Hematopoietic multipotent progenitor cell treated with erythropoietin and hydrocortisone succinate and interleukin-3 and kit ligand, for 17 days (in vitro differentiated cells): ENCODE measurements at regions not wholly inside any gene's neighbourhood (a gene's known extent, or its start where the extent isn't known, plus 50 kb on each side); places are given as distances from the start of the nearest gene placed in this dataset.

ENCODE experiments used
- DNase-seq: peaks from one replicate; pipeline ENCODE4 v3.0.0-alpha.2; 2015; ENCODE audit warnings: low spot score

- no peak for DNase-seq
Observed at GRCh38 chr22:47776329-47776728, 1013.9 kb downstream of the TBC1D22A start.

- DNase-seq, result no peak
Observed at GRCh38 chr22:47775686-47776085, 1013.2 kb downstream of the TBC1D22A start.

GRCh38 chr22:47775191-47775590 lies 1012.7 kb downstream of the TBC1D22A start:
- DNase-seq, result no peak

- no peak for DNase-seq
Observed at GRCh38 chr22:47773635-47774034, 1011.2 kb downstream of the TBC1D22A start.

DNA sequence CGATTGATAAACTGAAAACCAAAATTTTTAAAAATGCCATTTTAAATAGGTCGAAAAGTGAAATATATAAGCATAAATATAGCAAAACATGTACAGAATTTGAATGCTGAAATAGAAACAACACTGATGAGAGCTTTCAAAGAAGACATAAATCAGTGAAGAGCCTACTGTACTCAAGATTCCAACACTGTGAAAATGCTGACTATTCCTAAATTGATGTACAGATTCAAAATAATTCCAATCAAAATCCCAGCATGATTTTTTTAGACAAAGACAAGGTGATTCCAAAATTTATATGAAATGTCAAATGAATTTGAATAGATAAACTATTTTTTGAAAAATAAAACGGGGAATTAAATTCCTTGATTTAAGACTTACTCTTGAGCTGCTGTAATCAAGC lies 1010.4 kb downstream of the TBC1D22A start:
- DNase-seq, result no peak

GRCh38 chr22:47769652-47770051 lies 1007.2 kb downstream of the TBC1D22A start:
- no peak for DNase-seq

GRCh38 chr22:47768027-47768426 lies 1005.6 kb downstream of the TBC1D22A start:
- DNase-seq, result no peak

- DNase-seq, result no peak
Observed at GRCh38 chr22:47767403-47767802, 1005.0 kb downstream of the TBC1D22A start.

GRCh38 chr22:47765757-47766156 lies 1003.3 kb downstream of the TBC1D22A start:
- DNase-seq, result no peak

- DNase-seq, result no peak
Observed at GRCh38 chr22:47762141-47762540, 999.7 kb downstream of the TBC1D22A start.

GRCh38 chr22:47759909-47760308 lies 997.5 kb downstream of the TBC1D22A start:
- DNase-seq, result no peak

DNA sequence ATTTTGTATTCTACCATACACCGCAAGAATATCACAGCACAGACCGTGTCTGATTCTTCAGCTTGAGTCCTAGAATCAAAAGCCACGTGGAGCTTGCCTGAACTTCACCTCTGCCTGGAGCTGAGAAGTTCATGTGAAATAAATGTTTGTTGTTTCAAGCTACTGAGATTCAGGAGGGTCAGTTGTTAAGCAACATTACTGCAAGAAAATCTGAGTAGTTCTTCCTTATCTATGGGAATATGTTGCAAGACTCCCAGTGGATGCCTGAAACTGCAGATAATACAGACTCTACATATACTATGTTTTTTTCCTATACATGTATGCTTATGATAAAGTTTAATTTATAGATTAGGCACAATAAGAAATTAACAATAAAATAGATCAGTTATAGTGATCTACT lies 995.3 kb downstream of the TBC1D22A start:
- no peak for DNase-seq

DNA sequence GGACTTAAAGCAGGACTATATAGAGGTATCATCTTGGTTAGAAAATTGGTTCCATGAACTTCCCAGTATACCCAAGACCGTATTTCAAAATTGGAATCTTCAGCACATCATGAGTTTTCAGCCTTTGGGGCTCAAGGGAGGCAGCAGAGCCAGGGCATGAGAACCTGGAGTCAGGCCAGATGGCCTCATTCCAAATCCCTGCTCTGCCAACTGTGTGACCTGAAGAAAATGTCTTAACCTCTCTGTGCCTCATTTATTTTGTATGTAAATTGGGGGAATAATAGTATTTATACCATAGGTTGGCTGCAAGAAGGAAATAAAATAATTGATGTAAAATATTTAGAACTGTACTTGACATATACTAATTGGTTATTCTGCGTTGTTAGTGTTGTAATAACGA lies 987.6 kb downstream of the TBC1D22A start:
- no peak for DNase-seq

- no peak for DNase-seq
Observed at GRCh38 chr22:47748957-47749356, 986.5 kb downstream of the TBC1D22A start.

GRCh38 chr22:47748271-47748670 lies 985.8 kb downstream of the TBC1D22A start:
- DNase-seq, result no peak

- DNase-seq, result no peak
Observed at GRCh38 chr22:47740109-47740805, 977.8 kb downstream of the TBC1D22A start.

DNA sequence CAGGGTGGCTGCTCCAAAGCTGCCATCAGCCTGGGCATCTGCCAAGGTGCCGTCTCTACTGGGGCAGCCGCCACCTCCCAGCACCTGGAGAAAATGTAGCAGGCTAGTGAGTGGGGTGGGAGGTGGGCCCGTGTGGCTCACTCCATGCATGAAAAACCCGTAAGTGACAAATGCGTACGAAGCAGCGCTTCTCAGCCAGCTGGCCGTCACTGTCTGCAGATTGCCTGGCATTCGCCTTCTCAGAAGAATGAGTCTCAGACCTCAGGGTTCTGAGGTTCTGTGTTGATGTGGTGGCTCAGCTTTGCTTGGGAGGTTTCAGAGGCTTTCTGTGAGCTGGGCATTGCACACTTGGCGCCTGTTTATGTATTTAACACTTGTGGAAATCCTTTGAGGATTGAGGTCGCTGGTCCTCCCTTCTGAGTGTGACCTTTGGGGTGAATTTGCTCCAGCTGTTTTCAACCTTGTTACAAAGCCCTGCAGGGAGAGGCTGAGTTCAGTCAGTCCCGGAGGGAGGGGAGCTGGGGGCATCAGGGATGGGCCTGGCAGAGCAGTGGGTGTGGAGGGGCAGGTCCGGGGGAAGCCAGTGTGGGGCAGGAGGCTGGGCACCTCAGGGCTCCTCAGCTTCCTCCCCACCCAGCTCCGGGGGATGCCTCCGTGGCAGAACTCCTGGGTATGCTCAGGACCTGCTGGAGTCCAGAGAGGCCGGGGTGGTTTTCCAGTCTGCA lies 977.0 kb downstream of the TBC1D22A start:
- no peak for DNase-seq

- no peak for DNase-seq
Observed at GRCh38 chr22:47738472-47739013, 976.1 kb downstream of the TBC1D22A start.

- DNase-seq, result no peak
Observed at GRCh38 chr22:47736186-47737034, 974.0 kb downstream of the TBC1D22A start.

DNA sequence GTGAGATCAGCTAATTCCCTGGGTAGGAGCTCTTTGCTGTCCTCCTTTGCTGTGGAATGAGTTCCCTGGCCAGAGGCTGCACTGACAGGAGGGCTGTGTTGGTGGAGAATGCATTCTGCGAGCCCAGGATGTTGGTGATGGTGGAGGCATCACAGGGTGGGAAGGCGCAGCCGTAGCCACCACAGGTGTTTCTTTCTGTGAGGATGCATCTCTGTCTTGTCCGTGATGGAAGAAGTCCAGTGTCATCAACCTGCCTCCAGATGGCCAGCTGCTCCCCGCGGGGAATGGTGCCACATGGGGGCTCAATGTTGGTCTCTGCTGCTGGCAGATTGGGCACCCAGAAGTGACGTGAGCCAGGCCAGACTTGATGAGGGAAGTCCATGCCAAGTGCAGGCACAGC lies 972.1 kb downstream of the TBC1D22A start:
- DNase-seq, result no peak

- DNase-seq, result no peak
Observed at GRCh38 chr22:47727641-47728040, 965.2 kb downstream of the TBC1D22A start.

DNA sequence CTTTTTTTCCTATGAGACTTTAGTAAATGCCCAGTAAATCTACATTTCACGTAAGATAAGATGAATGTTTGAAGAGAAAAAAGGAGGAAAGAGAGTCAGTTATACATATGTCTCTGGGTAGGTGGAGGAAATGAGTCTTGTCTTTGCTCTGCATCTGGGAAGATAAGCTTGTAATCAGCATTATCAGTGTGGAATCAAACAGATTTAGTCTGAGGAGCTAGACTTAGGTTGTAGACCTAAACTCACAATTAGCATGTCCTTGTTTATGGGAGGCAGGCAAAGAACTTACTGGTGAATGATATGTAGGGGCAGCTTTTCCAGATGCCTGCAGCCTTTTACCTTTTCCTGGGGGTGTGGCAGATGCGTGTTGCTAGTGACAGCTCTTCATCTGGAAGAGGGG lies 962.3 kb downstream of the TBC1D22A start:
- no peak for DNase-seq

GRCh38 chr22:47724030-47724429 lies 961.6 kb downstream of the TBC1D22A start:
- no peak for DNase-seq
